GM12892 (cell line): ENCODE measurements at regions not wholly inside any gene's neighbourhood (a gene's known extent, or its start where the extent isn't known, plus 50 kb on each side); places are given as distances from the start of the nearest gene placed in this dataset.

Experiments used
- POLR2A ChIP-seq: IDR thresholded peaks from 2 replicates; pipeline ENCODE4 v1.6.1; 2011; ENCODE audit warnings: low read depth, low read length, control low read depth
- POLR2AphosphoS5 ChIP-seq: IDR thresholded peaks from 2 replicates; pipeline ENCODE4 v1.6.1; 2011; ENCODE audit warnings: low read depth, low read length, control low read depth
- TAF1 ChIP-seq: IDR thresholded peaks from 2 replicates; pipeline ENCODE4 v1.6.1; 2011; ENCODE audit warnings: low read depth, mild to moderate bottlenecking, control low read depth, low read length, borderline replicate concordance

GRCh38 chr6:71474942-71475341 lies 186.3 kb downstream of the OGFRL1 start:
- TF ChIP-seq POLR2A (no peak), TAF1 (no peak), POLR2AphosphoS5 (no peak)
